ENCODE measurements at regions not wholly inside any gene's neighbourhood (a gene's known extent, or its start where the extent isn't known, plus 50 kb on each side); places are given as distances from the start of the nearest gene placed in this dataset.

GRCh38 chr22:27204280-27204679 is 546.9 kb downstream of the MIAT start:
- TF ChIP-seq CTCF (IDR thresholded peaks at IDR 0.05) (no peak), POLR2AphosphoS5 (IDR thresholded peaks at IDR 0.05) (no peak), POLR2A (IDR thresholded peaks at IDR 0.05) (no peak)

Measured in stomach (tissue), 4 donors.